ENCODE measurements at regions not wholly inside any gene's neighbourhood (a gene's known extent, or its start where the extent isn't known, plus 50 kb on each side); places are given as distances from the start of the nearest gene placed in this dataset.
"Not testable (repeated sequence)": the region's sequence is repeated elsewhere in the genome, so short reads cannot be mapped to it uniquely, and the experiment has no call there.

- no peak for DNase-seq
- no peaks in the 10 kb centered on the region for H3K36me3 ChIP-seq (replicated peaks in 1 of 2; ENCODE audit: insufficient read depth in 1 of 2, low read depth in 2 of 2)
- H3K27me3 ChIP-seq = no peaks in the 10 kb centered on the region
- no peak for ATAC-seq
- no peak for TF ChIP-seq POLR2A (IDR thresholded peaks at IDR 0.05)
- TF ChIP-seq CTCF (IDR thresholded peaks at IDR 0.05) = no peak
- WGBS, 2 donors = 55 to 67% methylated on average over 1 of the region's 1 CpG
- intact Hi-C loops (cut with DNase I) = no loop called here
- no peaks in the 10 kb centered on the region for H3K4me1 ChIP-seq
- H3K4me3 ChIP-seq = no peak overlapping the region
- peaks cover 0 to 2% (median 0%) of the 10 kb centered on the region in 3 donors for H3K9me3 ChIP-seq
- H3K27ac ChIP-seq = no peak overlapping the region
These were observed 490.3 kb downstream of the COL12A1 start for GRCh38 chr6:74715355-74716085.

GRCh38 chr6:74713941-74714340 lies 491.9 kb downstream of the COL12A1 start:
- no peaks in the 10 kb centered on the region for H3K4me1 ChIP-seq
- no peak for DNase-seq
- intact Hi-C loops (cut with DNase I) = no loop called here
- no peak overlapping the region for H3K4me3 ChIP-seq
- peaks cover 0 to 2% (median 0%) of the 10 kb centered on the region in 3 donors for H3K9me3 ChIP-seq
- no peak for TF ChIP-seq POLR2A (IDR thresholded peaks at IDR 0.05)
- TF ChIP-seq CTCF (IDR thresholded peaks at IDR 0.05) = no peak
- no peaks in the 10 kb centered on the region for H3K36me3 ChIP-seq (replicated peaks in 1 of 2; ENCODE audit: insufficient read depth in 1 of 2, low read depth in 2 of 2)
- ATAC-seq = no peak
- no peaks in the 10 kb centered on the region for H3K27me3 ChIP-seq
- H3K27ac ChIP-seq = no peak overlapping the region

GRCh38 chr6:74705451-74705850 lies 500.4 kb downstream of the COL12A1 start:
- Histone ChIP-seq H3K4me1 (no peaks in the 10 kb centered on the region), H3K36me3 (replicated peaks in 1 of 2; ENCODE audit: insufficient read depth in 1 of 2, low read depth in 2 of 2) (no peaks in the 10 kb centered on the region), H3K4me3 (no peak overlapping the region), H3K27ac (no peak overlapping the region), H3K27me3 (no peaks in the 10 kb centered on the region), H3K9me3 (no peaks in the 10 kb centered on the region)
- DNase-seq (no peak), ATAC-seq (no peak)
- intact Hi-C loops (cut with DNase I) = no loop called here
- TF ChIP-seq CTCF (IDR thresholded peaks at IDR 0.05) = no peak
- no peak for TF ChIP-seq POLR2A (IDR thresholded peaks at IDR 0.05)
- WGBS, 2 donors = 25 to 42% methylated on average over 1 of the region's 1 CpG

GRCh38 chr6:74704540-74704939 lies 501.3 kb downstream of the COL12A1 start:
- intact Hi-C loops (cut with DNase I); H3K27ac ChIP-seq; DNase-seq; H3K4me3 ChIP-seq; H3K4me1 ChIP-seq; H3K36me3 ChIP-seq (replicated peaks in 1 of 2; ENCODE audit: insufficient read depth in 1 of 2, low read depth in 2 of 2); H3K27me3 ChIP-seq; ATAC-seq; H3K9me3 ChIP-seq: not testable (repeated sequence)
- 65 to 77% methylated on average over 7 of the region's 7 CpGs for WGBS, 2 donors

DNA sequence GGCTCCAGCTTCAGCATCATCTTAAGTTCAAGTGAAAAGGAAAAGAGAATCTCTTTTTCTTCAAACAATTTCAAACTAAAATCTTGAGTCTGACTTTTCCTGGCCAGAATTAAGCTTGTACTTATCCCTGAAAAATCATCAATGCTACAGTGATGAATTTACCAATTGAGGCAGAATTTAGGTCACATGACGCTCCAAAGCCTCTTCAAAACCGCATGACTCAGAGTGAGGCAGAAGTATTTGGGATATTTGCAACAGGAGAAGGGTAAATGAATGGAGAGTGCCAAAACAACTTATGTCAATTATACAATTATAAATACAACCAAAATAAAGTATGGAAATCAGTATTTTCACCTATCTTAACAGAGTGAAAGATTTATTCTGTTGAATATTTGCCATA lies 515.5 kb downstream of the COL12A1 start:
- WGBS, 2 donors = 86 to 87% methylated on average over 2 of the region's 2 CpGs

More for the DNA sequence above, 515.5 kb downstream of the COL12A1 start:
- Histone ChIP-seq H3K27me3 (no peaks in the 10 kb centered on the region), H3K27ac (no peak overlapping the region), H3K36me3 (replicated peaks in 1 of 2; ENCODE audit: insufficient read depth in 1 of 2, low read depth in 2 of 2) (no peaks in the 10 kb centered on the region), H3K4me3 (no peak overlapping the region), H3K9me3 (no peaks in the 10 kb centered on the region), H3K4me1 (no peaks in the 10 kb centered on the region)
- DNase-seq (no peak), ATAC-seq (no peak)
- TF ChIP-seq CTCF (IDR thresholded peaks at IDR 0.05) (no peak), POLR2A (IDR thresholded peaks at IDR 0.05) (no peak)
- intact Hi-C loops (cut with DNase I) = no loop called here
